Neural progenitor cell (in vitro differentiated cells): ENCODE measurements at regions not wholly inside any gene's neighbourhood (a gene's known extent, or its start where the extent isn't known, plus 50 kb on each side); places are given as distances from the start of the nearest gene placed in this dataset.

Experiments
- DNase-seq: peaks from one replicate; pipeline ENCODE4 v3.0.0-alpha.2; 2016; ENCODE audit warnings: low spot score
- H2AFZ ChIP-seq: fragments of 200-600 bp; sonication (generic); replicated peaks from 2 replicates; pipeline ENCODE4 v1.6.1; 2016; ENCODE audit warnings: antibody characterized with exemption
- H3F3A ChIP-seq: fragments of 200-600 bp; sonication (generic); 2 replicates; pipeline ENCODE4 v1.6.1; 2016; ENCODE audit warnings: antibody characterized with exemption, low read depth
- H3K27ac ChIP-seq: fragments of 200-600 bp; sonication (generic); 2 replicates; pipeline ENCODE4 v1.5.1; 2016; ENCODE audit warnings: mild to moderate bottlenecking
- H3K27me3 ChIP-seq: fragments of 200-600 bp; sonication (generic); 2 replicates; pipeline ENCODE4 v1.6.1; 2016; ENCODE audit warnings: mild to moderate bottlenecking, moderate library complexity
- H3K36me3 ChIP-seq: fragments of 200-600 bp; sonication (generic); 2 replicates; pipeline ENCODE4 v1.5.1; 2016
- H3K4me1 ChIP-seq: fragments of 200-600 bp; sonication (generic); 2 replicates; pipeline ENCODE4 v1.6.1; 2016; ENCODE audit warnings: mixed run types
- H3K4me2 ChIP-seq: fragments of 200-600 bp; sonication (generic); 2 replicates; pipeline ENCODE4 v1.6.1; 2016
- H3K4me3 ChIP-seq: fragments of 200-600 bp; sonication (generic); 2 replicates; pipeline ENCODE4 v1.5.1; 2016
- H3K79me2 ChIP-seq: fragments of 200-600 bp; sonication (generic); 2 replicates; pipeline ENCODE4 v1.6.1; 2016; ENCODE audit warnings: low read depth
- H3K9ac ChIP-seq: fragments of 200-600 bp; sonication (generic); 2 replicates; pipeline ENCODE4 v1.6.1; 2016
- H3K9me3 ChIP-seq: fragments of 200-600 bp; sonication (generic); 2 replicates; pipeline ENCODE4 v1.5.1; 2016; ENCODE audit warnings: low read depth
- H4K20me1 ChIP-seq: fragments of 200-600 bp; sonication (generic); 2 replicates; pipeline ENCODE4 v1.6.1; 2016; ENCODE audit warnings: low read depth
- H3K27ac Mint-ChIP-seq: 3 replicates; pipeline ENCODE4 v1.8.0; 2021; ENCODE audit warnings: mixed read lengths
- H3K27me3 Mint-ChIP-seq: 2 replicates; pipeline ENCODE4 v1.8.0; 2022; ENCODE audit warnings: low read depth, mild to moderate bottlenecking, inconsistent platforms, moderate library complexity, mixed read lengths; ENCODE audit not compliant: insufficient read depth
- H3K36me3 Mint-ChIP-seq: 3 replicates; pipeline ENCODE4 v1.8.0; 2021; ENCODE audit warnings: mixed read lengths
- H3K4me1 Mint-ChIP-seq: 3 replicates; pipeline ENCODE4 v1.8.0; 2021; ENCODE audit warnings: mixed read lengths
- H3K4me3 Mint-ChIP-seq: 3 replicates; pipeline ENCODE4 v1.8.0; 2021; ENCODE audit warnings: mild to moderate bottlenecking, moderate library complexity, mixed read lengths
- H3K9me3 Mint-ChIP-seq: 3 replicates; pipeline ENCODE4 v1.8.0; 2020; ENCODE audit warnings: mixed read lengths
- EZH2 ChIP-seq: fragments of 200-600 bp; sonication (generic); IDR thresholded peaks from 2 replicates; pipeline ENCODE4 v1.6.1; 2017; ENCODE audit warnings: antibody characterized with exemption, mild to moderate bottlenecking, moderate library complexity
- EZH2phosphoT487 ChIP-seq: fragments of 200-600 bp; sonication (generic); IDR thresholded peaks from 2 replicates; pipeline ENCODE4 v1.6.1; 2017; ENCODE audit warnings: antibody characterized with exemption
- TF ChIP-seq, protein P1 (sequence below): fragments of 200-600 bp; sonication (generic); IDR thresholded peaks from 2 replicates; pipeline ENCODE4 v1.5.1; 2017; ENCODE audit warnings: antibody characterized with exemption, mild to moderate bottlenecking

GRCh38 chr14:28502517-28502916 is 264.1 kb upstream of the FOXG1 start:
- no peak overlapping the region for H3K27ac ChIP-seq
- Mint-ChIP-seq H3K9me3 (peaks cover 2% of the 10 kb centered on the region), H3K4me3 (no peak overlapping the region), H3K27ac (no peak overlapping the region), H3K27me3 (no peaks in the 10 kb centered on the region), H3K36me3 (no peaks in the 10 kb centered on the region), H3K4me1 (no peaks in the 10 kb centered on the region)
- H3K36me3 ChIP-seq, result no peaks in the 10 kb centered on the region
- no peaks in the 10 kb centered on the region for H3F3A ChIP-seq
- no peaks in the 10 kb centered on the region for H3K4me1 ChIP-seq
- H3K9me3 ChIP-seq, result no peaks in the 10 kb centered on the region
- no peak overlapping the region for H3K4me2 ChIP-seq
- H3K9ac ChIP-seq, result no peak overlapping the region
- no peak for DNase-seq
- H4K20me1 ChIP-seq, result no peaks in the 10 kb centered on the region
- TF ChIP-seq EZH2, result no peak
- TF ChIP-seq, protein P1, sequence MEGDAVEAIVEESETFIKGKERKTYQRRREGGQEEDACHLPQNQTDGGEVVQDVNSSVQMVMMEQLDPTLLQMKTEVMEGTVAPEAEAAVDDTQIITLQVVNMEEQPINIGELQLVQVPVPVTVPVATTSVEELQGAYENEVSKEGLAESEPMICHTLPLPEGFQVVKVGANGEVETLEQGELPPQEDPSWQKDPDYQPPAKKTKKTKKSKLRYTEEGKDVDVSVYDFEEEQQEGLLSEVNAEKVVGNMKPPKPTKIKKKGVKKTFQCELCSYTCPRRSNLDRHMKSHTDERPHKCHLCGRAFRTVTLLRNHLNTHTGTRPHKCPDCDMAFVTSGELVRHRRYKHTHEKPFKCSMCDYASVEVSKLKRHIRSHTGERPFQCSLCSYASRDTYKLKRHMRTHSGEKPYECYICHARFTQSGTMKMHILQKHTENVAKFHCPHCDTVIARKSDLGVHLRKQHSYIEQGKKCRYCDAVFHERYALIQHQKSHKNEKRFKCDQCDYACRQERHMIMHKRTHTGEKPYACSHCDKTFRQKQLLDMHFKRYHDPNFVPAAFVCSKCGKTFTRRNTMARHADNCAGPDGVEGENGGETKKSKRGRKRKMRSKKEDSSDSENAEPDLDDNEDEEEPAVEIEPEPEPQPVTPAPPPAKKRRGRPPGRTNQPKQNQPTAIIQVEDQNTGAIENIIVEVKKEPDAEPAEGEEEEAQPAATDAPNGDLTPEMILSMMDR, result no peak
- no peak for TF ChIP-seq EZH2phosphoT487
- no peak overlapping the region for H3K4me3 ChIP-seq
- H2AFZ ChIP-seq, result no peak overlapping the region
- H3K27me3 ChIP-seq, result no peaks in the 10 kb centered on the region
- no peaks in the 10 kb centered on the region for H3K79me2 ChIP-seq

- no peak overlapping the region for H2AFZ ChIP-seq
- Mint-ChIP-seq H3K27ac (no peak overlapping the region), H3K9me3 (no peaks in the 10 kb centered on the region), H3K27me3 (no peaks in the 10 kb centered on the region), H3K4me1 (peaks cover 3% of the 10 kb centered on the region), H3K4me3 (no peak overlapping the region), H3K36me3 (no peaks in the 10 kb centered on the region)
- no peaks in the 10 kb centered on the region for H3K9me3 ChIP-seq
- H3K9ac ChIP-seq, result no peak overlapping the region
- no peak overlapping the region for H3K4me3 ChIP-seq
- H3K27me3 ChIP-seq, result no peaks in the 10 kb centered on the region
- no peaks in the 10 kb centered on the region for H3F3A ChIP-seq
- no peaks in the 10 kb centered on the region for H3K36me3 ChIP-seq
- no peaks in the 10 kb centered on the region for H3K79me2 ChIP-seq
- DNase-seq, result no peak
- no peak overlapping the region for H3K4me2 ChIP-seq
- H4K20me1 ChIP-seq, result no peaks in the 10 kb centered on the region
- no peak overlapping the region for H3K27ac ChIP-seq
- no peak for TF ChIP-seq EZH2phosphoT487
- no peak for TF ChIP-seq EZH2
- TF ChIP-seq, protein P1, result no peak
- no peaks in the 10 kb centered on the region for H3K4me1 ChIP-seq
Measured at GRCh38 chr14:28515571-28515970, 251.0 kb upstream of the FOXG1 start.

DNA sequence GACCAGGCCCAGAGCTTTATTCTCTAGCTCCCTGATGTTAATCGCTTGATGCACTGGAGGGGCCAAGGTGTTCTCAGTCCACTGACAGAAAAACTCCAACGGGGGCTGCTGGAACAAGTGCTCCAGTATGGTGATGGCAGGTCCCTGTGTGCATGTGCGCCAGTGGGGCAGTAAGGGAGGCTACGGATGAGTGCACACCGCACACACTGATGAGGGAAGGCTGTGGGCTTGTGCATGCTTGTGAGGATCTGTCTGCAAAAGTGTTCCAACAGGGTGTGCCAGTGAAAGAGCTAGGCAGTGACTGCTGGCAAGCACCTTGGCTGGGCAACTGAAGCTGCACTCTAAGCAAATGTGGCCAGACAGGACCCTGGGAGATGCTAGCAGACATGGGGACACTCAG is 229.7 kb upstream of the FOXG1 start:
- H2AFZ ChIP-seq, result no peak overlapping the region
- no peak overlapping the region for H3K4me2 ChIP-seq
- no peaks in the 10 kb centered on the region for H3K4me1 Mint-ChIP-seq
- TF ChIP-seq EZH2phosphoT487, result no peak
- TF ChIP-seq, protein P1, result no peak
- no peak for TF ChIP-seq EZH2
- H3K4me3 ChIP-seq, result no peak overlapping the region
- H3K36me3 ChIP-seq, result no peaks in the 10 kb centered on the region
- H3K27ac ChIP-seq, result no peak overlapping the region
- H3K9ac ChIP-seq, result no peak overlapping the region
- peaks cover 17% of the 10 kb centered on the region for H3K9me3 Mint-ChIP-seq
- H3F3A ChIP-seq, result no peaks in the 10 kb centered on the region
- H4K20me1 ChIP-seq, result no peaks in the 10 kb centered on the region
- no peaks in the 10 kb centered on the region for H3K27me3 Mint-ChIP-seq
- H3K79me2 ChIP-seq, result no peaks in the 10 kb centered on the region
- no peaks in the 10 kb centered on the region for H3K27me3 ChIP-seq
- H3K9me3 ChIP-seq, result no peaks in the 10 kb centered on the region
- no peak for DNase-seq
- no peak overlapping the region for H3K27ac Mint-ChIP-seq
- H3K4me1 ChIP-seq, result no peaks in the 10 kb centered on the region
- H3K36me3 Mint-ChIP-seq, result no peaks in the 10 kb centered on the region
- no peak overlapping the region for H3K4me3 Mint-ChIP-seq

DNA sequence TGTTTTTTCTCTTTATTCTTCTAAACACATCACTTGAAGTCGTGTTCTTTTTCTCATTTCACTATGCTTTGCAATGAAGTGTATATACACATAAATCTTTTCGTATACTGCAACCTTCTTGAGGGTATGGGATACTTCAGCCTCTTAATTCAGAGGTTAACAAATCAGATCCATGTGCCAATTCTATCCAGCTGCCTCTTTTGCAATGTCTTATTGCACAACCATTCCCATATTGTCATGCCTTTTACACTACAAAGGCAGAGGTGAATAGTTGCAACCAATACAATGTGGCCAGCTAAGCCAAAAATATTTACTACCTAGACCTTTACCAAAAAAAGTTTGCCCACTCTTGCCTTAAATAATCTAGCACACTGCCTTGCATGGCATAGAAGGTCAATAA is 224.5 kb upstream of the FOXG1 start:
- no peaks in the 10 kb centered on the region for H4K20me1 ChIP-seq
- Mint-ChIP-seq H3K9me3 (peaks cover 13% of the 10 kb centered on the region), H3K4me1 (no peaks in the 10 kb centered on the region), H3K36me3 (no peaks in the 10 kb centered on the region), H3K27ac (no peak overlapping the region), H3K4me3 (no peak overlapping the region), H3K27me3 (no peaks in the 10 kb centered on the region)
- no peaks in the 10 kb centered on the region for H3K4me1 ChIP-seq
- H3K27ac ChIP-seq, result no peak overlapping the region
- no peak for DNase-seq
- no peaks in the 10 kb centered on the region for H3K79me2 ChIP-seq
- no peak overlapping the region for H3K4me3 ChIP-seq
- H3K36me3 ChIP-seq, result peaks cover 5% of the 10 kb centered on the region
- H3K9me3 ChIP-seq, result peaks cover 9% of the 10 kb centered on the region
- no peak overlapping the region for H2AFZ ChIP-seq
- H3K4me2 ChIP-seq, result no peak overlapping the region
- TF ChIP-seq, protein P1, result no peak
- TF ChIP-seq EZH2 (no peak), EZH2phosphoT487 (no peak)
- no peaks in the 10 kb centered on the region for H3K27me3 ChIP-seq
- no peaks in the 10 kb centered on the region for H3F3A ChIP-seq
- H3K9ac ChIP-seq, result no peak overlapping the region
